B cell (primary cell): ENCODE measurements at regions not wholly inside any gene's neighbourhood (a gene's known extent, or its start where the extent isn't known, plus 50 kb on each side); places are given as distances from the start of the nearest gene placed in this dataset.

Experiments
- ATAC-seq: fragments of 200-7000 bp; cut with Tn5 transposase; one replicate; pipeline ENCODE4 v1.10.0; 2021; ENCODE audit warnings: low read depth, mild to moderate bottlenecking, moderate number of reproducible peaks, moderate library complexity
- CTCF ChIA-PET: fragments of 350-600 bp; sonication (Branson Sonifier 250); formaldehyde crosslinking; loops from one replicate; lab custom pipeline; 2021; ENCODE audit warnings: antibody characterized with exemption, inconsistent platforms; lab: Charles Lee
- POLR2A ChIA-PET: fragments of 350-600 bp; sonication (Branson Sonifier 250); formaldehyde crosslinking; loops from one replicate; lab custom pipeline; 2021; ENCODE audit warnings: antibody characterized with exemption; lab: Charles Lee
- DNase-seq: peaks from one replicate; pipeline ENCODE4 v3.0.0; 2013
- H2AFZ ChIP-seq: 2 replicates; pipeline ENCODE4 v1.6.1; 2012; ENCODE audit warnings: mild to moderate bottlenecking, low read depth, low read length; ENCODE audit not compliant: insufficient read depth, poor library complexity, severe bottlenecking
- H3K27ac ChIP-seq, 2 donors: 1 replicate in 1 of 2; 2 replicates in 1 of 2; pipeline ENCODE4 v1.5.1; 2012 to 2013; ENCODE audit warnings: low read length in 2 of 2, mild to moderate bottlenecking in 2 of 2, moderate library complexity in 1 of 2
- H3K27me3 ChIP-seq, 4 experiments: fragments of 200-600 bp in 1 of 4; sonication (generic) in 1 of 4; replicated peaks in 1 of 4; 1 replicate in 2 of 4; 2 replicates in 2 of 4; pipeline versions ENCODE4 v1.6.1 to v1.7.0; 2013 to 2016; ENCODE audit warnings: low read length in 3 of 4, mild to moderate bottlenecking in 2 of 4, mixed read lengths in 1 of 4, moderate library complexity in 1 of 4; ENCODE audit not compliant: insufficient read depth in 4 of 4, control insufficient read depth in 3 of 4; ENCODE audit errors: control extremely low read depth in 1 of 4
- H3K36me3 ChIP-seq, 2 experiments: replicated peaks in 1 of 2; 1 replicate in 1 of 2; 2 replicates in 1 of 2; pipeline versions ENCODE4 v1.6.1 to v1.7.1; 2013; ENCODE audit warnings: low read length in 1 of 2; ENCODE audit not compliant: insufficient read depth in 2 of 2, control insufficient read depth in 1 of 2; ENCODE audit errors: control extremely low read depth in 1 of 2, extremely low read depth in 1 of 2
- H3K4me1 ChIP-seq, 2 donors: fragments of 200-600 bp in 1 of 2; sonication (generic) in 1 of 2; 1 replicate in 1 of 2; 2 replicates in 1 of 2; pipeline versions ENCODE4 v1.5.1 to v1.6.1; 2013 to 2017; ENCODE audit warnings: low read length in 2 of 2; ENCODE audit not compliant: control insufficient read depth in 2 of 2, insufficient read depth in 2 of 2
- H3K4me2 ChIP-seq: replicated peaks from 2 replicates; pipeline ENCODE3; 2012; ENCODE audit warnings: mild to moderate bottlenecking, low read depth, low read length; ENCODE audit not compliant: poor library complexity, severe bottlenecking
- H3K4me3 ChIP-seq, 5 experiments: fragments of 200-600 bp in 1 of 5; sonication (generic) in 1 of 5; 1 replicate in 3 of 5; 2 replicates in 2 of 5; pipeline versions ENCODE4 v1.5.1 to v1.7.0; 2011 to 2016; ENCODE audit warnings: low read length in 4 of 5, mild to moderate bottlenecking in 4 of 5, low read depth in 2 of 5, control low read depth in 1 of 5, moderate library complexity in 1 of 5; ENCODE audit not compliant: insufficient read depth in 1 of 5; ENCODE audit errors: control extremely low read depth in 1 of 5, extremely low read depth in 1 of 5
- H3K79me2 ChIP-seq: fragments of 200-600 bp; sonication (generic); one replicate; pipeline ENCODE4 v1.6.0; 2016; ENCODE audit warnings: low read length; ENCODE audit not compliant: control insufficient read depth, insufficient read depth
- H3K9ac ChIP-seq: fragments of 200-600 bp; sonication (generic); 2 replicates; pipeline ENCODE4 v1.6.1; 2017; ENCODE audit warnings: mild to moderate bottlenecking, low read length, moderate library complexity
- H3K9me3 ChIP-seq, 3 donors: one replicate each; pipeline versions ENCODE4 v1.6.1 to v1.7.1; 2013; ENCODE audit warnings: low read length in 2 of 3; ENCODE audit not compliant: control insufficient read depth in 2 of 3, insufficient read depth in 1 of 3; ENCODE audit errors: control extremely low read depth in 1 of 3
- H4K20me1 ChIP-seq: 2 replicates; pipeline ENCODE4 v1.6.0; 2012; ENCODE audit warnings: mild to moderate bottlenecking, low read length; ENCODE audit not compliant: insufficient read depth, control insufficient read depth, poor library complexity, severe bottlenecking
- H3K27ac Mint-ChIP-seq: one replicate; pipeline ENCODE4 v1.8.0; 2021; ENCODE audit warnings: mixed read lengths
- H3K27me3 Mint-ChIP-seq: one replicate; pipeline ENCODE4 v1.8.0; 2021; ENCODE audit warnings: mixed read lengths
- H3K4me1 Mint-ChIP-seq: one replicate; pipeline ENCODE4 v1.8.0; 2021; ENCODE audit warnings: mixed read lengths
- H3K4me3 Mint-ChIP-seq: one replicate; pipeline ENCODE4 v1.8.0; 2021; ENCODE audit warnings: mixed read lengths
- H3K9me3 Mint-ChIP-seq: one replicate; pipeline ENCODE4 v1.8.0; 2022; ENCODE audit warnings: mixed read lengths; ENCODE audit not compliant: insufficient read depth
- CTCF ChIP-seq: fragments of 200-600 bp; IDR thresholded peaks from one replicate; pipeline ENCODE4 v1.8.0; 2022; ENCODE audit warnings: antibody characterized with exemption, mild to moderate bottlenecking
- EZH2 ChIP-seq: IDR thresholded peaks from 2 replicates; pipeline ENCODE4 v1.6.1; 2012; ENCODE audit warnings: borderline replicate concordance, low read depth, mild to moderate bottlenecking, moderate library complexity, low read length; ENCODE audit not compliant: insufficient read depth, poor library complexity, severe bottlenecking
- WGBS: methylation state at CpG from one replicate; pipeline ENCODE4 v1.1.5; 2013; ENCODE audit warnings: missing lambda C conversion rate; ENCODE audit not compliant: insufficient coverage; 5-methylcytosine and 5-hydroxymethylcytosine counted together
- intact Hi-C: fragments of 100-400 bp; cut with micrococcal nuclease; formaldehyde crosslinking; loops from one replicate; pipeline ENCODE4 v1.10.0; 2022

GRCh38 chr19:28422791-28423650 is 789.9 kb downstream of the UQCRFS1 start:
- no peak overlapping the region for H3K4me3 Mint-ChIP-seq
- Histone ChIP-seq H3K27ac (no peak overlapping the region), H4K20me1 (no peaks in the 10 kb centered on the region), H3K36me3 (no peaks in the 10 kb centered on the region), H3K79me2 (no peaks in the 10 kb centered on the region), H3K27me3 (no peaks in the 10 kb centered on the region), H3K4me3 (no peak overlapping the region), H3K4me1 (no peaks in the 10 kb centered on the region), H3K4me2 (no peak overlapping the region), H2AFZ (no peak overlapping the region), H3K9me3 (peaks cover 0 to 24% (median 0%) of the 10 kb centered on the region in 3 donors), H3K9ac (no peak overlapping the region)
- CTCF ChIA-PET = no interaction called here
- H3K4me1 Mint-ChIP-seq = no peaks in the 10 kb centered on the region
- H3K27me3 Mint-ChIP-seq = no peaks in the 10 kb centered on the region
- no peak overlapping the region for H3K27ac Mint-ChIP-seq
- TF ChIP-seq EZH2 = no peak
- no peak for TF ChIP-seq CTCF
- intact Hi-C loops = no loop called here
- ATAC-seq = no peak
- WGBS = 83% methylated on average over 2 of the region's 6 CpGs
- POLR2A ChIA-PET = no interaction called here
- H3K9me3 Mint-ChIP-seq = peaks cover 5% of the 10 kb centered on the region
- no peak for DNase-seq

- no peak overlapping the region for H3K27ac ChIP-seq
- H3K9ac ChIP-seq = no peak overlapping the region
- DNase-seq (no peak), ATAC-seq (no peak)
- Mint-ChIP-seq H3K27ac (no peak overlapping the region), H3K4me1 (no peaks in the 10 kb centered on the region), H3K27me3 (no peaks in the 10 kb centered on the region), H3K4me3 (no peak overlapping the region), H3K9me3 (peaks cover 2% of the 10 kb centered on the region)
- POLR2A ChIA-PET = no interaction called here
- no peaks in the 10 kb centered on the region for H3K4me1 ChIP-seq
- intact Hi-C loops = no loop called here
- no peak overlapping the region for H3K4me3 ChIP-seq
- H4K20me1 ChIP-seq = no peaks in the 10 kb centered on the region
- no peaks in the 10 kb centered on the region for H3K36me3 ChIP-seq
- no peak overlapping the region for H3K4me2 ChIP-seq
- H3K79me2 ChIP-seq = no peaks in the 10 kb centered on the region
- no peaks in the 10 kb centered on the region for H3K27me3 ChIP-seq
- CTCF ChIA-PET = no interaction called here
- H3K9me3 ChIP-seq = peaks cover 0 to 24% (median 0%) of the 10 kb centered on the region in 3 donors
- no peak for TF ChIP-seq CTCF
- 100% methylated on average over 3 of the region's 7 CpGs for WGBS
- H2AFZ ChIP-seq = no peak overlapping the region
Measured at GRCh38 chr19:28422046-28422445, 790.9 kb downstream of the UQCRFS1 start.
